ENCODE measurements at regions not wholly inside any gene's neighbourhood (a gene's known extent, or its start where the extent isn't known, plus 50 kb on each side); places are given as distances from the start of the nearest gene placed in this dataset.

DNA sequence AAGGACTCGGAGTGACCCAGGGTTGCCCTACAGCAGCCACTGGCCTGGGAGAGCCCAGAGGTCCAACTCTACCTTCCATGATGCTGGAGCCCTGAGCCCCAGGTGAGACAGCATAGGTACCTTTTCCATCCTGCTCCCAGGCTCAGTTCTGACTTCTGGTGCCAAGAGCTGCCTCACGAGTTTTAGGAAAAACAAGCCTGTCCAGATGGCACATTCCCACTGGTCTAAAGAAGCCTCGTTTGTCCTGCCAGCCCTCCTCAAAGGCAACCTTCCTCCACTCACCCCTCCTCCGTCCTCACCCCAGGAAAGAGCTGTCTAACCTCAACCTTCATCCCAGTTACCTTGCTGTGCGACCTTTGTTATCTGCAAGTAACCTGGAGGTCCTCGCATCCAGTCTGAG lies 53.5 kb upstream of the PRELP start:
- H3K27me3 ChIP-seq, result no peaks in the 10 kb centered on the region
- H3K4me3 ChIP-seq, result no peak overlapping the region
- no peaks in the 10 kb centered on the region for H3K36me3 ChIP-seq (ENCODE audit: low read depth, missing control alignments)
- intact Hi-C loops (cut with DNase I; ENCODE audit: low total_unique reads), result no loop called here
- no peaks in the 10 kb centered on the region for H3K9me3 ChIP-seq
- H3K27ac ChIP-seq, result no peak overlapping the region
- TF ChIP-seq POLR2A (IDR thresholded peaks at IDR 0.05), result no peak
- TF ChIP-seq, protein P1, sequence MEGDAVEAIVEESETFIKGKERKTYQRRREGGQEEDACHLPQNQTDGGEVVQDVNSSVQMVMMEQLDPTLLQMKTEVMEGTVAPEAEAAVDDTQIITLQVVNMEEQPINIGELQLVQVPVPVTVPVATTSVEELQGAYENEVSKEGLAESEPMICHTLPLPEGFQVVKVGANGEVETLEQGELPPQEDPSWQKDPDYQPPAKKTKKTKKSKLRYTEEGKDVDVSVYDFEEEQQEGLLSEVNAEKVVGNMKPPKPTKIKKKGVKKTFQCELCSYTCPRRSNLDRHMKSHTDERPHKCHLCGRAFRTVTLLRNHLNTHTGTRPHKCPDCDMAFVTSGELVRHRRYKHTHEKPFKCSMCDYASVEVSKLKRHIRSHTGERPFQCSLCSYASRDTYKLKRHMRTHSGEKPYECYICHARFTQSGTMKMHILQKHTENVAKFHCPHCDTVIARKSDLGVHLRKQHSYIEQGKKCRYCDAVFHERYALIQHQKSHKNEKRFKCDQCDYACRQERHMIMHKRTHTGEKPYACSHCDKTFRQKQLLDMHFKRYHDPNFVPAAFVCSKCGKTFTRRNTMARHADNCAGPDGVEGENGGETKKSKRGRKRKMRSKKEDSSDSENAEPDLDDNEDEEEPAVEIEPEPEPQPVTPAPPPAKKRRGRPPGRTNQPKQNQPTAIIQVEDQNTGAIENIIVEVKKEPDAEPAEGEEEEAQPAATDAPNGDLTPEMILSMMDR (IDR thresholded peaks at IDR 0.05), result no peak
- WGBS, 2 donors, result 75 to 85% methylated on average over 6 of the region's 6 CpGs
- no peak for DNase-seq
- H3K4me1 ChIP-seq, result no peaks in the 10 kb centered on the region

DNA sequence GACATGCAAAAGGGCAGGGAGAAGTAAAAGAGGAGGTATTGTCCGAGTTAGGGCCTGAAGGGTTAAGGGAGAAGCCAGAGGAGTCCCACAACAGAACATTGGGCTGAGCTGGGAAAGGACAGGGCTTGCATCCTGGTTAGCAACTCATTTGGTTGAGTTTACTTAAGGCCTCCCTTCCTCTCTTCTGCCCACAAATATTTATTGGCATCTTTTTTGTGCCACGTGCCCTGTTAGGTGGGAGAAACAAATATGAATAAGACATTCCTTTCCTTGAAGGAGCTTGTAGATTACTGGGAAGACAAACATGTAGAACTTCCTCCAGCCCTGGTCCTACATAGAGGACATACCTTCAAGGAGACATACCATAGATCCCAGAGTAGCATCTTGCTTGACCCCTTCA lies 53.0 kb upstream of the PRELP start:
- Histone ChIP-seq H3K9me3 (no peaks in the 10 kb centered on the region), H3K27me3 (no peaks in the 10 kb centered on the region), H3K36me3 (ENCODE audit: low read depth, missing control alignments) (no peaks in the 10 kb centered on the region), H3K27ac (no peak overlapping the region), H3K4me3 (no peak overlapping the region), H3K4me1 (no peaks in the 10 kb centered on the region)
- TF ChIP-seq, protein P1 (IDR thresholded peaks at IDR 0.05), result no peak
- no peak for TF ChIP-seq POLR2A (IDR thresholded peaks at IDR 0.05)
- no peak for DNase-seq
- intact Hi-C loops (cut with DNase I; ENCODE audit: low total_unique reads), result no loop called here
- 92 to 98% methylated on average over 2 of the region's 2 CpGs for WGBS, 2 donors

DNA sequence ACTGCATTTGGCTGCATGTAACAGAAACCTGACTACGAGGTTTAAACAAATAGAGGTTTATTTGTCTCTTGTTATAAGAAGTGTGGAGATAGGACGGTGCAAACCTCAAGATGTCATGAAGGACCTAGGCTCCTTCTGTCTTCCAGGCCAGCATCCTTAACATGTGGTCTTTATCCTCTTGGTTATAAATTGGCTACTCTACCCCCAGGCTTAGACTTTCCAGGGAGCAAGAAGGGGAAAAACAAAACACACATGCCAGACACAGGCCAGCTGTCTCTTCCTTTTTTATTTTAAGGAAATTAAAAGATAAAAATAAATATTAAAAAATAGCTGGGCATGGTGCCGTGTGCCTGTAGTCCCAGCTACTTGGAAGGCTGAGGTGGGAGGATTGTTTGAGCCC lies 51.3 kb upstream of the PRELP start:
- H3K4me3 ChIP-seq, result no peak overlapping the region

DNA sequence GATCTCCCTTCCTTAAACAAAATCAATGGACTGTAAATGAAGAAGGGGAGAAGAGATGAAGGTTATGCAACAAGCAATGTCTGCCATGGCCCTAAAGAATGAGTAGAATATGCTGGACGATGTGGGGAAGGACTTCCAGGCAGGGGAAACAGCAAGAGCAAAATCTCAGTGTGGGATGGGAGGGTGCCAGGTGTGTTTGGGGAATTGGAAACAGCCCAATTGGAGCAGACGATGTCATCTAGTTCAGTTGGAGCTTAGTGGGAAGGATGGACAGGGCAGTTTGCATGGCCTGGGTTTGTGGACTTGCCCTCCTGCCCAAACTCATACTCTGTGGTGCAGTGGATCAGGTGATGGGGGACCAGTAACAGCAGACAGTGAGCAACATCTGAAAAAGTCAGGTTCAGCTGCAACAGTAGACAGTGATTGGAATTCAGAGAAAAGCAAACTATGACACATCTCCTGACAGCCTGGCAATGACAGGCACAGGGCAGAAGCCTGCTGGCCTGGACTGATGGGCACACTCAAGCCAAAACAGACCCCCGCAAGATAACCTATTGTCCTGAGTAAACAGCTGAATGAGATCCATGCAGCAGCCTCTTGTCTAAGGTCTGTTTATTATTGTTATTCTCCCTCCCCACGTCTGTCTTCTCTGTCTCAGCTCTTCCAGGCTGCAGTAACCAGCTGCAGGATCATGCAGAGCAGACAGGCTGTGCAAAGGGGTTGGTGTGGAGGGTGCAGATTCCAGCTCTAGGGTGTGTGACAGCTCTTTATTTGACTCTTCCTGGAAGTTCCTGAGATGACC lies 50.5 kb upstream of the PRELP start:
- no peak for DNase-seq
- Histone ChIP-seq H3K9me3 (no peaks in the 10 kb centered on the region), H3K36me3 (ENCODE audit: low read depth, missing control alignments) (no peaks in the 10 kb centered on the region), H3K27me3 (no peaks in the 10 kb centered on the region), H3K4me3 (no peak overlapping the region), H3K27ac (no peak overlapping the region), H3K4me1 (no peaks in the 10 kb centered on the region)
- 61 to 74% methylated on average over 4 of the region's 4 CpGs for WGBS, 2 donors
- TF ChIP-seq, protein P1 (IDR thresholded peaks at IDR 0.05), result no peak
- no peak for TF ChIP-seq POLR2A (IDR thresholded peaks at IDR 0.05)
- intact Hi-C loops (cut with DNase I; ENCODE audit: low total_unique reads), result no loop called here

More for the DNA sequence above, 51.3 kb upstream of the PRELP start:
- Histone ChIP-seq H3K36me3 (ENCODE audit: low read depth, missing control alignments) (no peaks in the 10 kb centered on the region), H3K27me3 (no peaks in the 10 kb centered on the region), H3K4me1 (no peaks in the 10 kb centered on the region), H3K9me3 (no peaks in the 10 kb centered on the region), H3K27ac (no peak overlapping the region)
- intact Hi-C loops (cut with DNase I; ENCODE audit: low total_unique reads), result no loop called here
- no peak for DNase-seq
- WGBS, 2 donors, result 78 to 80% methylated on average over 3 of the region's 3 CpGs
- TF ChIP-seq POLR2A (IDR thresholded peaks at IDR 0.05), result no peak
- TF ChIP-seq, protein P1 (IDR thresholded peaks at IDR 0.05), result no peak

DNA sequence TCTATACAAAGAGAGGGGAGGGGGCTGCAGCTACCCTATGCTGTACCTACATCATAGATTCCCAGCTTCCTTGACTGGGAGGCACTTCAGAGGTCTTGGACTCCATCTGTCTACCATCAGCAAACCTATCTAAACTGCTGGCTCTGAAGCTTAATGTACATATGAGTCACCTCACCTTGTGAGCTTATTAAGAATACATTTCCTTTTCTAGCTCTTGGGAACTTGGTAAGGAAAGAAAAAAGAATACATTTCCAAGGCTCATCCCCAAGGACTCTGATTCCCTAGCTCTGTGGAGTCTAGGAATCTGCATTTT lies 50.0 kb upstream of the PRELP start:
- intact Hi-C loops (cut with DNase I; ENCODE audit: low total_unique reads), result no loop called here
- DNase-seq, result no peak
- H3K4me1 ChIP-seq, result no peaks in the 10 kb centered on the region
- no peak overlapping the region for H3K27ac ChIP-seq
- no peak overlapping the region for H3K4me3 ChIP-seq
- H3K9me3 ChIP-seq, result no peaks in the 10 kb centered on the region
- H3K27me3 ChIP-seq, result no peaks in the 10 kb centered on the region
- no peaks in the 10 kb centered on the region for H3K36me3 ChIP-seq (ENCODE audit: low read depth, missing control alignments)
- TF ChIP-seq, protein P1 (IDR thresholded peaks at IDR 0.05), result no peak
